ENCODE measurements at regions not wholly inside any gene's neighbourhood (a gene's known extent, or its start where the extent isn't known, plus 50 kb on each side); places are given as distances from the start of the nearest gene placed in this dataset.

GRCh38 chr4:162406637-162407365, 243.0 kb upstream of the FSTL5 start:
- Histone ChIP-seq H3K27me3 (ENCODE audit: control insufficient read depth in 1 of 2, insufficient read depth in 2 of 2, low read length in 2 of 2) (no peaks in the 10 kb centered on the region), H3K27ac (ENCODE audit: low read depth in 1 of 2, low read length in 2 of 2) (no peak overlapping the region), H3K36me3 (ENCODE audit: insufficient read depth, low read length) (no peaks in the 10 kb centered on the region), H3K4me3 (ENCODE audit: low read length) (no peak overlapping the region), H3K4me1 (ENCODE audit: insufficient read depth, low read length) (no peaks in the 10 kb centered on the region), H3K9me3 (ENCODE audit: control insufficient read depth in 1 of 2, insufficient read depth in 1 of 2, low read length in 2 of 2) (peaks cover 0 to 15% of the 10 kb centered on the region in 2 experiments)
- intact Hi-C loops (cut with DNase I, micrococcal nuclease) = no loop called here
- Mint-ChIP-seq H3K4me3 (no peak overlapping the region), H3K9me3 (no peaks in the 10 kb centered on the region), H3K27me3 (no peaks in the 10 kb centered on the region), H3K4me1 (ENCODE audit: low read depth) (no peaks in the 10 kb centered on the region), H3K36me3 (ENCODE audit: low read depth) (no peaks in the 10 kb centered on the region), H3K27ac (no peak overlapping the region)
- CTCF ChIA-PET = interaction anchor here (0.9 kb wide), 1 partner anchor 8 kb away, joined by 3 read pairs; no protein-coding TSS in a partner anchor
- no peak for ATAC-seq (ENCODE audit: poor library complexity)
- no peak for TF ChIP-seq CTCF (IDR thresholded peaks at IDR 0.05)
- POLR2A ChIA-PET = no interaction called here
- DNase-seq = no peak

- intact Hi-C loops (cut with DNase I, micrococcal nuclease) = no loop called here
- H3K36me3 ChIP-seq (ENCODE audit: insufficient read depth, low read length) = no peaks in the 10 kb centered on the region
- Mint-ChIP-seq H3K27me3 (no peaks in the 10 kb centered on the region), H3K4me3 (no peak overlapping the region), H3K9me3 (no peaks in the 10 kb centered on the region), H3K27ac (no peak overlapping the region), H3K36me3 (ENCODE audit: low read depth) (no peaks in the 10 kb centered on the region), H3K4me1 (ENCODE audit: low read depth) (no peaks in the 10 kb centered on the region)
- CTCF ChIA-PET = no interaction called here
- TF ChIP-seq CTCF (IDR thresholded peaks at IDR 0.05) = no peak
- no peak for ATAC-seq (ENCODE audit: poor library complexity)
- DNase-seq = no peak
- H3K27me3 ChIP-seq (ENCODE audit: control insufficient read depth in 1 of 2, insufficient read depth in 2 of 2, low read length in 2 of 2) = no peaks in the 10 kb centered on the region
- H3K4me3 ChIP-seq (ENCODE audit: low read length) = no peak overlapping the region
- POLR2A ChIA-PET = no interaction called here
- H3K9me3 ChIP-seq (ENCODE audit: control insufficient read depth in 1 of 2, insufficient read depth in 1 of 2, low read length in 2 of 2) = peaks cover 0 to 9% of the 10 kb centered on the region in 2 experiments
- no peaks in the 10 kb centered on the region for H3K4me1 ChIP-seq (ENCODE audit: insufficient read depth, low read length)
- H3K27ac ChIP-seq (ENCODE audit: low read depth in 1 of 2, low read length in 2 of 2) = no peak overlapping the region
Measured at GRCh38 chr4:162403932-162404331, 240.1 kb upstream of the FSTL5 start.

DNA sequence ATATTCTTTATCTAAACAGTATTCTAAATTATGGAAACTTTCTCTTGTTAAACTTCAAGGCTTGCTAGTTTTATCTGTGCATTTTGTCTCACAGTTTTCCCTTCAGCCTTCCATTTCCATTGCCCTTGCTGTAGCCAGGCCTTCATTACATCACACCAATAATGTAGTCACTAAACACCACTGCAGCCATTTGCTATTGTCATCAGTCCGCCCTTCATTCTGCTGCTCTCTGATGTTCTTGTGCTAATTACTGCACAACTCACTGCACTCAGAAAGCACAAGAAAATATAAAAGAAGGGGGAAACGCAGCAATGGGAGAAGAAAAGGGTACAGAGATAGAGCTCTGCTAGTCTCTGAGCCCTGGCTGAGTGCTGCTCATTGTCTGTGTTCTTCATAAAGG, 239.6 kb upstream of the FSTL5 start:
- intact Hi-C loops (cut with DNase I, micrococcal nuclease) = no loop called here
- POLR2A ChIA-PET = no interaction called here

More for the DNA sequence above, 239.6 kb upstream of the FSTL5 start:
- no peak for ATAC-seq (ENCODE audit: poor library complexity)
- H3K27me3 Mint-ChIP-seq = no peaks in the 10 kb centered on the region
- H3K27ac ChIP-seq (ENCODE audit: low read depth in 1 of 2, low read length in 2 of 2) = no peak overlapping the region
- no peaks in the 10 kb centered on the region for H3K4me1 ChIP-seq (ENCODE audit: insufficient read depth, low read length)
- no peaks in the 10 kb centered on the region for H3K36me3 Mint-ChIP-seq (ENCODE audit: low read depth)
- no peaks in the 10 kb centered on the region for H3K4me1 Mint-ChIP-seq (ENCODE audit: low read depth)
- no peak for DNase-seq
- no peaks in the 10 kb centered on the region for H3K36me3 ChIP-seq (ENCODE audit: insufficient read depth, low read length)
- H3K27ac Mint-ChIP-seq = no peak overlapping the region
- no peak overlapping the region for H3K4me3 Mint-ChIP-seq
- no peaks in the 10 kb centered on the region for H3K9me3 Mint-ChIP-seq
- H3K4me3 ChIP-seq (ENCODE audit: low read length) = no peak overlapping the region
- H3K9me3 ChIP-seq (ENCODE audit: control insufficient read depth in 1 of 2, insufficient read depth in 1 of 2, low read length in 2 of 2) = peaks cover 0 to 5% of the 10 kb centered on the region in 2 experiments
- CTCF ChIA-PET = no interaction called here
- TF ChIP-seq CTCF (IDR thresholded peaks at IDR 0.05) = no peak
- H3K27me3 ChIP-seq (ENCODE audit: control insufficient read depth in 1 of 2, insufficient read depth in 2 of 2, low read length in 2 of 2) = no peaks in the 10 kb centered on the region
